ENCODE measurements at regions not wholly inside any gene's neighbourhood (a gene's known extent, or its start where the extent isn't known, plus 50 kb on each side); places are given as distances from the start of the nearest gene placed in this dataset.

DNA sequence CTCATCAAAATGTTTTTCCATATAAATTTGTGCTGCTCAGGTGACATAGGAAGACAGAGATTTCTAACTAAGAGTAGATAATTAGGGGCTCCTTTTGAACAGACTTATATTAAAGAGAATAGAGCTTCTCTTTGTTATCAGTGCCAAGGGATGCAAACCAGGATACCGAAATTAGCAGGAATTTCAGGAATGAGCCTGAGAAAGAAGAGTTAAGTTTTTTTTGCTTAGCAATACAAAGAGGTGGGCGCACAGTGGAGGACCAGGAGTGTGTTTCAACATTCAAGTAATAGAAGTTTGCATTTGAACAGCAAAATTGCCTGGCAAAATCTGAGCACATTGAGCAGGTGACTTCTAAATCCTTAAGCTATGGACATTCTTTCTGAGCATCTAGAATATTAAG lies 541.3 kb downstream of the GBA3 start:
- no peaks in the 10 kb centered on the region for H4K20me1 ChIP-seq (ENCODE audit: insufficient read depth, low read length)
- TF ChIP-seq FOXM1 (CRISPR knock-in tag; IDR thresholded peaks at IDR 0.05) (no peak), DPF2 (CRISPR knock-in tag; IDR thresholded peaks at IDR 0.05; ENCODE audit: borderline replicate concordance, low read depth) (no peak), NFE2L2 (IDR thresholded peaks at IDR 0.05; ENCODE audit: low read length) (no peak), SP5 (CRISPR knock-in tag; IDR thresholded peaks at IDR 0.05; ENCODE audit: borderline replicate concordance, low read depth) (no peak)
- H3K4me1 ChIP-seq (ENCODE audit: insufficient read depth, low read length): no peaks in the 10 kb centered on the region
- ChIA-PET POLR2A (no interaction called here), CTCF (ENCODE audit: low intra/inter-chr PET ratio, low total read pairs) (no interaction called here)
- no peak overlapping the region for H3K27ac ChIP-seq (ENCODE audit: extremely low read length, insufficient read depth, low read length)
- no peaks in the 10 kb centered on the region for H3K79me2 ChIP-seq (ENCODE audit: insufficient read depth, low read length)
- in situ Hi-C loops (cut with HindIII; ENCODE audit: extremely low pct_ligation_motif_present, low pct_unique_long_range_greater_than_20kb) (no loop called here), intact Hi-C loops (cut with micrococcal nuclease; ENCODE audit: unreplicated experiment) (no loop called here)
- ATAC-seq (no peak), FAIRE-seq (no peak), DNase-seq (ENCODE audit: low spot score) (no peak)
- H2AFZ ChIP-seq (ENCODE audit: low read length): no peak overlapping the region
- WGBS (ENCODE audit: low lambda C conversion rate): 3% methylated on average over 2 of the region's 2 CpGs
- no peaks in the 10 kb centered on the region for H3K36me3 ChIP-seq (replicated peaks in 1 of 2; ENCODE audit: control insufficient read depth in 1 of 2, insufficient read depth in 2 of 2, low read length in 2 of 2)
- BruUV-seq (replicated peaks): no TSS peak
- H3K9me3 ChIP-seq (ENCODE audit: low read length): no peaks in the 10 kb centered on the region
- no peak overlapping the region for H3K4me3 ChIP-seq (replicated peaks in 1 of 3; ENCODE audit: insufficient read depth in 1 of 3, low read depth in 2 of 3, low read length in 3 of 3)
- no peaks in the 10 kb centered on the region for H3K27me3 ChIP-seq (ENCODE audit: control insufficient read depth in 1 of 2, insufficient read depth in 2 of 2, low read length in 2 of 2)
- H3K4me2 ChIP-seq (ENCODE audit: low read depth, low read length): no peak overlapping the region
- H3K9ac ChIP-seq (ENCODE audit: insufficient read depth, low read depth, low read length): no peak overlapping the region

DNA sequence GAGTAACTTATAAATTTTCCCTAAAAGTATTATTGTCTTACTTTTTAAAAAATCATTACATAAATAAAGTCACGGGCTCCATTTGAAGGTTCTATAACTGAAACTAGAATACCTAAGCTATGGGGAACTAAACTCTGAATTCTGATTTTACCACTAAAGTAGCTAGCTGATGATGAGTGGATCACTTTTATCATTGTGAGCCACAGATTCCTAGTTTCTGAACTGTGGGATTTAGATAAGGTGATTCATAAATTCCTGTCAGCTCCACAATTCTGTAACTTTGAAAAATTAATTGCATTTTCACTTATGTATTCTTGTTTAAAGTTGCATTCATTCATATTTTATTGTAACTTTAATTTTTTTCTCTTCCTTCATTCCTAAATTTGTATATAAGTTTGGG lies 540.9 kb downstream of the GBA3 start:
- H3K27me3 ChIP-seq (ENCODE audit: control insufficient read depth in 1 of 2, insufficient read depth in 2 of 2, low read length in 2 of 2): no peaks in the 10 kb centered on the region
- in situ Hi-C loops (cut with HindIII; ENCODE audit: extremely low pct_ligation_motif_present, low pct_unique_long_range_greater_than_20kb) (no loop called here), intact Hi-C loops (cut with micrococcal nuclease; ENCODE audit: unreplicated experiment) (no loop called here)
- no peaks in the 10 kb centered on the region for H4K20me1 ChIP-seq (ENCODE audit: insufficient read depth, low read length)
- no peak for ATAC-seq
- no peak overlapping the region for H3K4me2 ChIP-seq (ENCODE audit: low read depth, low read length)
- no peak overlapping the region for H3K9ac ChIP-seq (ENCODE audit: insufficient read depth, low read depth, low read length)
- POLR2A ChIA-PET: no interaction called here
- H3K9me3 ChIP-seq (ENCODE audit: low read length): no peaks in the 10 kb centered on the region
- H2AFZ ChIP-seq (ENCODE audit: low read length): no peak overlapping the region
- no peak overlapping the region for H3K4me3 ChIP-seq (replicated peaks in 1 of 3; ENCODE audit: insufficient read depth in 1 of 3, low read depth in 2 of 3, low read length in 3 of 3)
- DNase-seq (ENCODE audit: low spot score): no peak
- H3K79me2 ChIP-seq (ENCODE audit: insufficient read depth, low read length): no peaks in the 10 kb centered on the region
- CTCF ChIA-PET (ENCODE audit: low intra/inter-chr PET ratio, low total read pairs): no interaction called here
- BruUV-seq (replicated peaks): no TSS peak
- 0% methylated on average over 1 of the region's 1 CpG for WGBS (ENCODE audit: low lambda C conversion rate)
- TF ChIP-seq CHD2 (IDR thresholded peaks at IDR 0.05; ENCODE audit: low read depth, low read length): no peak
- TF ChIP-seq PTBP1 (IDR thresholded peaks at IDR 0.05; ENCODE audit: low read depth, low read length, poor library complexity, severe bottlenecking): no peak
- TF ChIP-seq SALL2 (CRISPR knock-in tag; IDR thresholded peaks at IDR 0.05): no peak
- TF ChIP-seq ZNF841 (CRISPR knock-in tag; IDR thresholded peaks at IDR 0.05; ENCODE audit: borderline replicate concordance): no peak
- no peak for TF ChIP-seq ZNF670 (CRISPR knock-in tag; IDR thresholded peaks at IDR 0.05; ENCODE audit: borderline replicate concordance)
- no peak for FAIRE-seq
- H3K36me3 ChIP-seq (replicated peaks in 1 of 2; ENCODE audit: control insufficient read depth in 1 of 2, insufficient read depth in 2 of 2, low read length in 2 of 2): no peaks in the 10 kb centered on the region
- H3K27ac ChIP-seq (ENCODE audit: extremely low read length, insufficient read depth, low read length): no peak overlapping the region
- no peaks in the 10 kb centered on the region for H3K4me1 ChIP-seq (ENCODE audit: insufficient read depth, low read length)

Measured in HepG2 (cell line).